HG03342 (cell line): ENCODE measurements at regions not wholly inside any gene's neighbourhood (a gene's known extent, or its start where the extent isn't known, plus 50 kb on each side); places are given as distances from the start of the nearest gene placed in this dataset.
A peak's percentile ranks its signal among the peaks of the same experiment; 100 is the strongest.

ENCODE experiments used
- ATAC-seq: cut with Tn5 transposase; IDR thresholded peaks from one replicate; pipeline ENCODE4 v1.9.1; 2021; ENCODE audit warnings: mild to moderate bottlenecking, moderate library complexity; ENCODE audit not compliant: unreplicated experiment

GRCh38 chr6:156725712-156726111, 51.5 kb upstream of the ARID1B start:
- ATAC-seq: no peak

GRCh38 chr6:156720691-156721685, 56.2 kb upstream of the ARID1B start:
- peak; percentile 44 for ATAC-seq

GRCh38 chr6:156719720-156720563, 57.2 kb upstream of the ARID1B start:
- ATAC-seq: peak; percentile 83

- no peak for ATAC-seq
Observed at GRCh38 chr6:156719395-156719719, 57.8 kb upstream of the ARID1B start.

- no peak for ATAC-seq
Observed at GRCh38 chr6:156718647-156719394, 58.4 kb upstream of the ARID1B start.

- ATAC-seq: no peak
Observed at GRCh38 chr6:156717542-156717941, 59.6 kb upstream of the ARID1B start.

GRCh38 chr6:156715839-156716238, 61.3 kb upstream of the ARID1B start:
- ATAC-seq: no peak

- no peak for ATAC-seq
Observed at GRCh38 chr6:156713548-156713947, 63.6 kb upstream of the ARID1B start.

GRCh38 chr6:156710479-156710878, 66.7 kb upstream of the ARID1B start:
- no peak for ATAC-seq

GRCh38 chr6:156707818-156708217, 69.4 kb upstream of the ARID1B start:
- ATAC-seq: no peak

- ATAC-seq: no peak
Observed at GRCh38 chr6:156703719-156704118, 73.5 kb upstream of the ARID1B start.

- ATAC-seq: no peak
Observed at GRCh38 chr6:156701966-156702365, 75.2 kb upstream of the ARID1B start.

GRCh38 chr6:156700440-156701057, 76.6 kb upstream of the ARID1B start:
- ATAC-seq: no peak

- no peak for ATAC-seq
Observed at GRCh38 chr6:156699935-156700334, 77.2 kb upstream of the ARID1B start.

- ATAC-seq: peak; percentile 38
Observed at GRCh38 chr6:156699017-156699421, 78.2 kb upstream of the ARID1B start.

- ATAC-seq: peak; percentile 71
Observed at GRCh38 chr6:156698239-156699016, 78.8 kb upstream of the ARID1B start.

- peak; percentile 43 for ATAC-seq
Observed at GRCh38 chr6:156697225-156697830, 79.8 kb upstream of the ARID1B start.

- ATAC-seq: no peak
Observed at GRCh38 chr6:156695742-156696141, 81.4 kb upstream of the ARID1B start.

GRCh38 chr6:156694679-156695078, 82.5 kb upstream of the ARID1B start:
- no peak for ATAC-seq
